ENCODE measurements at regions not wholly inside any gene's neighbourhood (a gene's known extent, or its start where the extent isn't known, plus 50 kb on each side); places are given as distances from the start of the nearest gene placed in this dataset.
A peak's percentile ranks its signal among the peaks of the same experiment; 100 is the strongest.
"Not testable (repeated sequence)": the region's sequence is repeated elsewhere in the genome, so short reads cannot be mapped to it uniquely, and the experiment has no call there.

- no peak overlapping the region for H3K4me3 Mint-ChIP-seq
- POLR2A ChIA-PET: no interaction called here
Measured at GRCh38 chr22:22161924-22162851, 82.4 kb upstream of the VPREB1 start.

GRCh38 chr22:22160768-22161167 is 83.8 kb upstream of the VPREB1 start:
- POLR2A ChIA-PET; H3K27me3 Mint-ChIP-seq; CTCF ChIA-PET; ATAC-seq; DNase-seq; H3K9me3 Mint-ChIP-seq; H3K36me3 Mint-ChIP-seq (ENCODE audit: low read depth); intact Hi-C loops (cut with micrococcal nuclease); H3K4me1 Mint-ChIP-seq (ENCODE audit: low read depth); H3K27ac Mint-ChIP-seq; H3K4me3 Mint-ChIP-seq: not testable (repeated sequence)

More at GRCh38 chr22:22161924-22162851, 82.4 kb upstream of the VPREB1 start:
- DNase-seq: no peak
- H3K36me3 Mint-ChIP-seq (ENCODE audit: low read depth): no peaks in the 10 kb centered on the region
- intact Hi-C loops (cut with micrococcal nuclease): no loop called here
- H3K4me1 Mint-ChIP-seq (ENCODE audit: low read depth): no peaks in the 10 kb centered on the region
- H3K9me3 Mint-ChIP-seq: no peaks in the 10 kb centered on the region
- no peak for TF ChIP-seq CTCF (IDR thresholded peaks at IDR 0.05)
- CTCF ChIA-PET: interaction anchor here (2.1 kb wide), 1 partner anchor 73 kb away, joined by 5 read pairs; no protein-coding TSS in a partner anchor
- H3K27ac Mint-ChIP-seq: no peak overlapping the region
- peak; percentile 27 for ATAC-seq
- peaks cover 2% of the 10 kb centered on the region for H3K27me3 Mint-ChIP-seq

- peaks cover 2% of the 10 kb centered on the region for H3K27me3 Mint-ChIP-seq
Measured at GRCh38 chr22:22159384-22159783, 85.2 kb upstream of the VPREB1 start.

GRCh38 chr22:22158965-22159364 is 85.6 kb upstream of the VPREB1 start:
- H3K9me3 Mint-ChIP-seq: no peaks in the 10 kb centered on the region
- DNase-seq (no peak), ATAC-seq (no peak)
- H3K27ac Mint-ChIP-seq: no peak overlapping the region
- ChIA-PET CTCF (interaction anchor here (3.0 kb wide), 1 partner anchor 23 kb away, joined by 10 read pairs; no protein-coding TSS in a partner anchor), POLR2A (no interaction called here)
- H3K36me3 Mint-ChIP-seq (ENCODE audit: low read depth): no peaks in the 10 kb centered on the region
- intact Hi-C loops (cut with micrococcal nuclease): no loop called here
- H3K27me3 Mint-ChIP-seq: peaks cover 2% of the 10 kb centered on the region
- no peaks in the 10 kb centered on the region for H3K4me1 Mint-ChIP-seq (ENCODE audit: low read depth)
- no peak overlapping the region for H3K4me3 Mint-ChIP-seq
- no peak for TF ChIP-seq CTCF (IDR thresholded peaks at IDR 0.05)

More at GRCh38 chr22:22159384-22159783, 85.2 kb upstream of the VPREB1 start:
- no peak for DNase-seq
- POLR2A ChIA-PET: no interaction called here
- Mint-ChIP-seq H3K36me3 (ENCODE audit: low read depth) (no peaks in the 10 kb centered on the region), H3K4me1 (ENCODE audit: low read depth) (no peaks in the 10 kb centered on the region), H3K27ac (no peak overlapping the region), H3K9me3 (no peaks in the 10 kb centered on the region), H3K4me3 (no peak overlapping the region)
- intact Hi-C loops (cut with micrococcal nuclease): no loop called here
- no peak for ATAC-seq
- TF ChIP-seq CTCF (IDR thresholded peaks at IDR 0.05): no peak
- CTCF ChIA-PET: interaction anchor here (3.0 kb wide), 1 partner anchor 24 kb away, joined by 10 read pairs; no protein-coding TSS in a partner anchor

GRCh38 chr22:22158207-22158816 is 86.3 kb upstream of the VPREB1 start:
- no peak overlapping the region for H3K27ac Mint-ChIP-seq
- TF ChIP-seq CTCF (IDR thresholded peaks at IDR 0.05): no peak
- DNase-seq: no peak
- H3K4me3 Mint-ChIP-seq: no peak overlapping the region
- ChIA-PET CTCF (interaction anchor here (1.1 to 3.0 kb wide), 7 partner anchors 10 to 97 kb away, joined by 3 to 16 read pairs (median 8); no protein-coding TSS in a partner anchor), POLR2A (interaction anchor here (1.0 kb wide), 1 partner anchor 10 kb away, joined by 3 read pairs; no protein-coding TSS in a partner anchor)
- no peak for ATAC-seq
- H3K9me3 Mint-ChIP-seq: no peaks in the 10 kb centered on the region
- peaks cover 2% of the 10 kb centered on the region for H3K27me3 Mint-ChIP-seq
- intact Hi-C loops (cut with micrococcal nuclease): no loop called here
- no peaks in the 10 kb centered on the region for H3K4me1 Mint-ChIP-seq (ENCODE audit: low read depth)
- H3K36me3 Mint-ChIP-seq (ENCODE audit: low read depth): no peaks in the 10 kb centered on the region

Data from activated CD8-positive, alpha-beta T cell treated with anti-CD3 and anti-CD28 coated beads for 36 hours (primary cell).